ENCODE measurements at regions not wholly inside any gene's neighbourhood (a gene's known extent, or its start where the extent isn't known, plus 50 kb on each side); places are given as distances from the start of the nearest gene placed in this dataset.

GRCh38 chrX:6770936-6771335, 236.0 kb upstream of the VCX3A start:
- no peak for TF ChIP-seq CTCF (conservative IDR thresholded peaks at IDR 0.05; ENCODE audit: low read depth, low read length)
- no peak overlapping the region for H3K4me3 ChIP-seq (ENCODE audit: low read depth, low read length)
- no peak for DNase-seq (ENCODE audit: low read depth)

- no peak for TF ChIP-seq CTCF (conservative IDR thresholded peaks at IDR 0.05; ENCODE audit: low read depth, low read length)
- no peak for DNase-seq (ENCODE audit: low read depth)
- H3K4me3 ChIP-seq (ENCODE audit: low read depth, low read length), result no peak overlapping the region
Observed at GRCh38 chrX:6768881-6769280, 234.0 kb upstream of the VCX3A start.

- DNase-seq (ENCODE audit: low read depth), result no peak
- TF ChIP-seq CTCF (conservative IDR thresholded peaks at IDR 0.05; ENCODE audit: low read depth, low read length), result no peak
- H3K4me3 ChIP-seq (ENCODE audit: low read depth, low read length), result no peak overlapping the region
Observed at GRCh38 chrX:6761251-6761650, 226.3 kb upstream of the VCX3A start.

GRCh38 chrX:6759655-6760375, 224.9 kb upstream of the VCX3A start:
- TF ChIP-seq CTCF (conservative IDR thresholded peaks at IDR 0.05; ENCODE audit: low read depth, low read length), result no peak
- no peak for DNase-seq (ENCODE audit: low read depth)
- H3K4me3 ChIP-seq (ENCODE audit: low read depth, low read length), result no peak overlapping the region

GRCh38 chrX:6758234-6758633, 223.3 kb upstream of the VCX3A start:
- no peak for TF ChIP-seq CTCF (conservative IDR thresholded peaks at IDR 0.05; ENCODE audit: low read depth, low read length)
- DNase-seq (ENCODE audit: low read depth), result no peak
- no peak overlapping the region for H3K4me3 ChIP-seq (ENCODE audit: low read depth, low read length)

- no peak for DNase-seq (ENCODE audit: low read depth)
- TF ChIP-seq CTCF (conservative IDR thresholded peaks at IDR 0.05; ENCODE audit: low read depth, low read length), result no peak
- H3K4me3 ChIP-seq (ENCODE audit: low read depth, low read length), result no peak overlapping the region
Observed at GRCh38 chrX:6757631-6758030, 222.7 kb upstream of the VCX3A start.

GRCh38 chrX:6748595-6748994, 213.7 kb upstream of the VCX3A start:
- no peak for DNase-seq (ENCODE audit: low read depth)
- TF ChIP-seq CTCF (conservative IDR thresholded peaks at IDR 0.05; ENCODE audit: low read depth, low read length), result no peak

More at GRCh38 chrX:6748595-6748994, 213.7 kb upstream of the VCX3A start:
- H3K4me3 ChIP-seq (ENCODE audit: low read depth, low read length), result no peak overlapping the region

All from choroid plexus epithelial cell (primary cell).